ENCODE measurements at regions not wholly inside any gene's neighbourhood (a gene's known extent, or its start where the extent isn't known, plus 50 kb on each side); places are given as distances from the start of the nearest gene placed in this dataset.

DNA sequence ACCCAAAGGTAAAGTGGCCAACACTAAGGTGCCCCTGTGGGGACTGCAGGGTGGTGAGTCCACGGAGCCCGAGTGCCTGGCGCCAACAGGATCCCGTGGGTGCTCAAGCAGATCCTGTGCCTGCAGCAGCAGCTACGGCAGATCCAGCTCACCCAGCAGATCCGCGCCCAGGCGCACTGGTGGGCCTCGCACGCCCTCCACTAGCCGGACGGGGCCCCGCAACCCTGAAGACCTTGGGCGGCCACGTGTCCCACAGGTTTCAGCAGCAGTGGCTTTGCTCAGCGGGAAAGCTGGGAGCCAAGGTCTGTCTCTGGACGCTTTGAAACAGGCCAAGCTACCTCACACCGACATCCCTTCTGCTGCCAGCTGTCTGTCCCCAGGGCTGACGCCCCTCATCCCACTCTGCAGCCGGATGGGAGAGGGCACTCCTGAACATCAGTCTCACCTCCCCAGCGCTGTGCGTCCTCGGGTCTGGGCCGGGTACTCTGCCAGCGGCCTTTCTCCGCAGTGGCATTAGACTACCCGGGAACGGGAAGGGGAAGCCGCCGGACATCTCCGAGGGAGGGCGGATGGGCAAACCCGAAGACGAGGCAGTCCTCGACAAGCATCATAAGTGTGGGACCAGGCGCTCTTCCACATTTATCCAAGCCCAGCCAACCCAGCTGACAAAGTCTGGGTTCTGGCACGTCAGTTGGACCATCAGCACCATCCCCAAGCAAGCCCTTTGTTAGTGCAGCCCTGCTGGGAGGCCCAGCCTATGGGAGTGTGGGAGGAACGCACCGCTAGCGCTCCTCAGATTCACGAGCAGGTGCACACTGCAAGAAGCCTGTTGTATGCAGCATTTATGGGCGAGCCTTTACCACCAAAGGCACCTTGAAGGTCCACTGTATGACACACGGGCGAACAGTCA, 212.6 kb upstream of the UBE2E2 start:
- no peak for DNase-seq (ENCODE audit: low spot score)
- Histone ChIP-seq H3K4me3 (no peak overlapping the region), H3K27ac (no peak overlapping the region)
- TF ChIP-seq, protein P1, sequence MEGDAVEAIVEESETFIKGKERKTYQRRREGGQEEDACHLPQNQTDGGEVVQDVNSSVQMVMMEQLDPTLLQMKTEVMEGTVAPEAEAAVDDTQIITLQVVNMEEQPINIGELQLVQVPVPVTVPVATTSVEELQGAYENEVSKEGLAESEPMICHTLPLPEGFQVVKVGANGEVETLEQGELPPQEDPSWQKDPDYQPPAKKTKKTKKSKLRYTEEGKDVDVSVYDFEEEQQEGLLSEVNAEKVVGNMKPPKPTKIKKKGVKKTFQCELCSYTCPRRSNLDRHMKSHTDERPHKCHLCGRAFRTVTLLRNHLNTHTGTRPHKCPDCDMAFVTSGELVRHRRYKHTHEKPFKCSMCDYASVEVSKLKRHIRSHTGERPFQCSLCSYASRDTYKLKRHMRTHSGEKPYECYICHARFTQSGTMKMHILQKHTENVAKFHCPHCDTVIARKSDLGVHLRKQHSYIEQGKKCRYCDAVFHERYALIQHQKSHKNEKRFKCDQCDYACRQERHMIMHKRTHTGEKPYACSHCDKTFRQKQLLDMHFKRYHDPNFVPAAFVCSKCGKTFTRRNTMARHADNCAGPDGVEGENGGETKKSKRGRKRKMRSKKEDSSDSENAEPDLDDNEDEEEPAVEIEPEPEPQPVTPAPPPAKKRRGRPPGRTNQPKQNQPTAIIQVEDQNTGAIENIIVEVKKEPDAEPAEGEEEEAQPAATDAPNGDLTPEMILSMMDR (IDR thresholded peaks at IDR 0.05): no peak

DNA sequence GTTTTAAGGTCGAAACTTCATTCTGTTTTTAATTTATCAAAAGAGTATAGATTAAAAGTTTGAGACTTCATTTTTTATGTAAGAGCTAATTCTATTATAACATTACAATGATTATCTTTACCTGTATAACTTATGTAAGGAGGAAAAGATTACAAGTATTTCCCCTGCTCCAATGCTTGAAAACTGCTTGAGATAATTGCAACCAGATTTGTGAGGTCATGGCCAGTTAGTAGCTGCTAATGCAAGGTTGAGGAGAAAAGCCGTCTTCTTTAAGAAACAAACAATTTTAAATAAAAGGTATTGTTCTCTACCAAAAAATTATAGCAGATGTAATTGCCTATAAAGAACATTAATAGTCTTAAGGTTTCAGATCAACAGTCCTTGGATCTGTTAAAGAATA, 208.3 kb upstream of the UBE2E2 start:
- no peak for DNase-seq (ENCODE audit: low spot score)
- no peak overlapping the region for H3K4me3 ChIP-seq
- TF ChIP-seq, protein P1 (IDR thresholded peaks at IDR 0.05): no peak
- no peak overlapping the region for H3K27ac ChIP-seq

DNA sequence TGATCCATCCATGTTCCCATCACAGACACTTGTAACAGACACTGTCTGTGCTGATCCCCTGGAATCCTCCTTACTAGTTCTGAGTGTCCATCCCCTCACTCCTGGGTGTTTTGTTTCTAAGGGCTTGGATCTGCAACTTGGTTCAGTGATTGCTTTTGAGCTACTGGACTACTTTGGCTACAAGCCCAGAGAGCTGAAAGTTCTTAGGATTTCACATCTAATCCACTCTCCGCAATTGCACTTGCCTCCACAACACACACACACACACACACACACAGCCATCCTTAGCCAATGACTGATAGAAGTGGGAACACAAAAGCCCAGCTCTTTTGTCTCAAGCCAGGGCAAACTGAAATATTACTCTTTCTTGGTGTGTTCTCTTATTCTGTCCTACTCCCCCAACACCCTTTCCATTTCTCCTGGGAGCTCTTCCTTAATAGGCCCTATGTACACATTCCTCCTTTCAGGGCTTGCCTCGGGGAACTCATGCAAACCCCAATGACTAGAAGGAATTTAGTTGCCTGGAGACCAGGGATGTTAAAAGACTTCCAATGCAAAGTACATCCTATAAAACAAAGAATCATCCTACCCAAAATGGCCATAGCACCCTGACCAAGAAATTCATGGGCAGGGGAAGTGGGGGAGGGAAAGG, 206.1 kb upstream of the UBE2E2 start:
- DNase-seq (ENCODE audit: low spot score): no peak
- TF ChIP-seq, protein P1 (IDR thresholded peaks at IDR 0.05): no peak
- no peak overlapping the region for H3K27ac ChIP-seq
- H3K4me3 ChIP-seq: no peak overlapping the region

DNA sequence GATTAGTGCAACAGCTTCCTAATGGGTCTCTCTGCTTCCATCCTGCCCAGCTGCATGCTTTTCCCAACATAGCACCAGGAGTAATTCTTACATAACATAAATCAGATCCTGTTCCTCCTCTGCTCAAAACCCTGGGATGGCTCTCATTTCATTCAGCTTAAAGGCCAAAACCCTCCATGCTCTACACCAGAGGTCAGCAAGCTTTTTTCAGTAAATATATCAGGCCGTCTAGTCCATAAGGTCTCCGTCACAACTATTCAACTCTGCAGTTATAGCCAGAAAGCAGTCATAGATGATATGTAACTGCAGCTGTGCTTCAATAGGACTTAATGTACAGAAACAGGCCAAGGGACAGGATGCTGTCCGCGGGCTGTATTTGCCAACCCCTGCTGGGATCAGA, 202.8 kb upstream of the UBE2E2 start:
- H3K4me3 ChIP-seq: no peak overlapping the region
- no peak for DNase-seq (ENCODE audit: low spot score)
- H3K27ac ChIP-seq: no peak overlapping the region
- TF ChIP-seq, protein P1 (IDR thresholded peaks at IDR 0.05): no peak

DNA sequence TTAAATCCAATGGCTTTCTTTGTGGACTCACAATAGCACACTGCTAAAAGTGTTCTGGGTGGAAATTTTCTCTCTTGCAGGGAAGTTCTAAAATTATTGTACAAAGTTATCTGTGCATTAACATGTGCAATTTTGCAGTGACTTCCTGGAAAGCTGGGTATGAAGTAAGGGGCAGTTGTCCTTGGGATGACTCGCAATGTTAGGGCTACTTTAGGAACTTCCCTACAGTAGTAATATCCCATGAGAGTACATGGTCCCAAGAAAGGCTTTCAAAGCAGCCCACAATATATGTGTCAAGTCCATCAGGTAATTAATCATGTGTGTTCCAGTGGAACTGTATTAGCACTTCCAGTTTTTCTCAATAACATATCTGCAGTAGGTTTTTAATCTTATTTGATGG, 201.0 kb upstream of the UBE2E2 start:
- H3K4me3 ChIP-seq: no peak overlapping the region

DNA sequence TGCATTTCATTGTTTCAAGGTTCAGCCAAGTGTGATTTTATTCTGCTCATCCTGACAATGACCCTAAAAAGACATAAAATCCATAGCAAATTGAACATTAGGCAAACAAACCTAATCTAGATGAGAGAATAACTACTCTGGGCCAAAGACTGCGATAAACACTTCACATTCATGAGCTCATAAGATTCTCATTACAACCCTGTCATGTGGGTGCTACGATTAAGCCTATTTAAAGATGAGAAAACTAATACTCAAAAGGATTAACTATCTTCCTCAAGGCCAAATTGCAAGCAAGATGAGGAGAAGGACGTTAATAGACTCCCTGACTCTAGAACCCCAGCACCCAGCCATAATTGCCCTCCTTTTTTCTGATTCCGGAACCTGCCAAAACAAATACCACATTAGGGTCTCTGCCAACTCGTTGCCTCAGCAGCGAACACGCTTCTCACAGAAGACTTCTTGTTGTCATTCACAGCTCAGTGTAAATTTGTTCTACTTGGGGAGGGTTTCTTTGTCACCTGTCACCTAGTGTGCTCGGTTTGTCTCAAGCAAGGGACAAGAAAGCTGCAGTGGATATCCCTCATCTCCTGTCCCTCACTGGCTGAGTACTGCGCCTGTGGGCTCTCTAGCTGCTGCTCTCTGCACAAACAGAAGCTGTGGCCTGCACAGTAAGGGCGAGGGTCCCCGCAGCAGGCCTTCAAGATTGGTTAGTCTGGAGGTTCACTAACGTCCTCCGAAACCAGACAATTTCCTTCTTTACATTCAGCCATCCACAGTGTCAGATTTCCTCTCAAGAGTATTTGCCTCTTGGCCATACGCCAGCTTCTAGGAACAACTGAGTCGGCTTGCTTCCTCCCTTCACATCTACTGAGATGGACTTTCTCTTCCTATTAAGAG, 200.0 kb upstream of the UBE2E2 start:
- H3K27ac ChIP-seq: peak overlapping the region in 1 of 2 donors; percentile 2
- TF ChIP-seq, protein P1 (IDR thresholded peaks at IDR 0.05): no peak
- no peak overlapping the region for H3K4me3 ChIP-seq
- DNase-seq (ENCODE audit: low spot score): no peak

More for the DNA sequence above, 201.0 kb upstream of the UBE2E2 start:
- no peak overlapping the region for H3K27ac ChIP-seq
- TF ChIP-seq, protein P1 (IDR thresholded peaks at IDR 0.05): no peak
- no peak for DNase-seq (ENCODE audit: low spot score)
